ENCODE measurements at regions not wholly inside any gene's neighbourhood (a gene's known extent, or its start where the extent isn't known, plus 50 kb on each side); places are given as distances from the start of the nearest gene placed in this dataset.

- TF ChIP-seq PHF8 (IDR thresholded peaks at IDR 0.05; ENCODE audit: borderline replicate concordance, low read depth) = no peak
Measured at GRCh38 chr7:35995334-35995733, 157.7 kb upstream of the EEPD1 start (continued).

- Histone ChIP-seq H3K27ac (no peak overlapping the region), H3K9me3 (no peaks in the 10 kb centered on the region), H3K4me3 (no peak overlapping the region), H3K4me2 (no peak overlapping the region), H3K4me1 (peaks cover 8% of the 10 kb centered on the region)
- FAIRE-seq (no peak), ATAC-seq (no peak), DNase-seq (ENCODE audit: low read depth in 1 of 2, low spot score in 1 of 2) (no peak)
- POLR2A ChIA-PET = no interaction called here
- WGBS (ENCODE audit: missing lambda C conversion rate) = 77% methylated on average over 5 of the region's 5 CpGs
- CTCF ChIA-PET = no interaction called here
- TF ChIP-seq RCOR1 (IDR thresholded peaks at IDR 0.05; ENCODE audit: low read depth, low read length) = no peak
- TF ChIP-seq CBX8 (IDR thresholded peaks at IDR 0.05) = no peak
- no peak for TF ChIP-seq HOXB5 (CRISPR knock-in tag; IDR thresholded peaks at IDR 0.05)
- no peak for TF ChIP-seq FOSB (CRISPR knock-in tag; IDR thresholded peaks at IDR 0.05)
- TF ChIP-seq JUNB (IDR thresholded peaks at IDR 0.05) = no peak
- no peak for TF ChIP-seq PHF8 (IDR thresholded peaks at IDR 0.05; ENCODE audit: borderline replicate concordance, low read depth)
- TF ChIP-seq REST (IDR thresholded peaks at IDR 0.05) = no peak
- TF ChIP-seq SMC3 (IDR thresholded peaks at IDR 0.05) = no peak
- no peak for TF ChIP-seq MAZ (IDR thresholded peaks at IDR 0.05; ENCODE audit: borderline replicate concordance, low read depth, low read length)
- no peak for TF ChIP-seq POLR2A (IDR thresholded peaks at IDR 0.05; ENCODE audit: low read length)
- TF ChIP-seq MAFK (IDR thresholded peaks at IDR 0.05; ENCODE audit: partially characterized antibody) = no peak
- TF ChIP-seq ATOH8 (CRISPR knock-in tag; IDR thresholded peaks at IDR 0.05; ENCODE audit: low read depth) = no peak
- no peak for TF ChIP-seq CHD4 (IDR thresholded peaks at IDR 0.05; ENCODE audit: borderline replicate concordance)
- TF ChIP-seq USF2 (IDR thresholded peaks at IDR 0.05) = no peak
- no peak for TF ChIP-seq ZSCAN20 (CRISPR knock-in tag; IDR thresholded peaks at IDR 0.05)
- TF ChIP-seq BHLHE40 (IDR thresholded peaks at IDR 0.05; ENCODE audit: low read depth, low read length) = no peak
- TF ChIP-seq MAX (IDR thresholded peaks at IDR 0.05) = no peak
Measured at GRCh38 chr7:35998481-35998880, 154.6 kb upstream of the EEPD1 start.

GRCh38 chr7:36001546-36001945 lies 151.5 kb upstream of the EEPD1 start:
- H3K4me3 ChIP-seq = no peak overlapping the region
- ChIA-PET POLR2A (no interaction called here), CTCF (interaction anchor here (2.0 kb wide), 1 partner anchor 16 kb away, joined by 8 read pairs; no protein-coding TSS in a partner anchor)
- no peak for ATAC-seq
- no peak overlapping the region for H3K27ac ChIP-seq
- no peak for DNase-seq (ENCODE audit: low read depth in 1 of 2, low spot score in 1 of 2)
- WGBS (ENCODE audit: missing lambda C conversion rate) = 98% methylated on average over 3 of the region's 3 CpGs
- H3K9me3 ChIP-seq = no peaks in the 10 kb centered on the region
- no peak for TF ChIP-seq HES2 (IDR thresholded peaks at IDR 0.05)
- TF ChIP-seq PHF8 (IDR thresholded peaks at IDR 0.05; ENCODE audit: borderline replicate concordance, low read depth) = no peak
- no peak for TF ChIP-seq FOSL2 (IDR thresholded peaks at IDR 0.05)
- no peak for TF ChIP-seq FOSL2 (CRISPR knock-in tag; IDR thresholded peaks at IDR 0.05)
- TF ChIP-seq MAFK (IDR thresholded peaks at IDR 0.05; ENCODE audit: partially characterized antibody) = no peak
- no peak for TF ChIP-seq CBX2 (IDR thresholded peaks at IDR 0.05; ENCODE audit: borderline replicate concordance, low read depth)
- TF ChIP-seq PBX3 (IDR thresholded peaks at IDR 0.05) = no peak
- no peak for TF ChIP-seq RAD21 (conservative IDR thresholded peaks at IDR 0.05 in 1 of 2, IDR thresholded peaks at IDR 0.05 in 1 of 2)
- TF ChIP-seq ELK1 (IDR thresholded peaks at IDR 0.05; ENCODE audit: low read depth, low read length) = no peak
- TF ChIP-seq MAZ (IDR thresholded peaks at IDR 0.05; ENCODE audit: borderline replicate concordance, low read depth, low read length) = no peak
- FAIRE-seq = no peak
- no peaks in the 10 kb centered on the region for H3K4me1 ChIP-seq
- no peak overlapping the region for H3K4me2 ChIP-seq
